Skin of body (tissue), 1 donor: ENCODE measurements at regions not wholly inside any gene's neighbourhood (a gene's known extent, or its start where the extent isn't known, plus 50 kb on each side); places are given as distances from the start of the nearest gene placed in this dataset.

Experiments
- DNase-seq: peaks from one replicate; lab custom pipeline; 2025; lab: John Stamatoyannopoulos, UW

DNA sequence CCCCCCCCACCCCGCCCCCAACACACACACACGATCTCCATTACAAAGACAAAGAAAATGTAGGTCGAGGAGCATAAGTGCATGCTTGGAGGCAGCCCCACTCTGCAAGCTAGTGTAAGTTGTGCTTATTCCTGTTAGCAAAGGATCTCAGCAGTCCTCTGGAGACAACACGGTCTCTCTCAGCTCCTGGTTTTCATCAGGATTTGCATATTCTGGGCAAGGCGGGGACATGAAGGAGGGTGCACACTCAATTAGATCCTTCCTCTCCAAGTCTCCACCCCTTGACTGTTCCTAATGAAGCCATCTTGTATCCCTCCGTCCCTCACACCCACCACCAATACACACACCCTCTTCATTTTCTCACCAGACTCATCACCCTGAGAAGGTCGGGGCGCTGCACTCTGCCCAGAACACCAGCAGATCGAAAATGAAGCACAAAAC, 63.8 kb downstream of the MRPL46 start:
- peak; percentile 13 for DNase-seq

DNA sequence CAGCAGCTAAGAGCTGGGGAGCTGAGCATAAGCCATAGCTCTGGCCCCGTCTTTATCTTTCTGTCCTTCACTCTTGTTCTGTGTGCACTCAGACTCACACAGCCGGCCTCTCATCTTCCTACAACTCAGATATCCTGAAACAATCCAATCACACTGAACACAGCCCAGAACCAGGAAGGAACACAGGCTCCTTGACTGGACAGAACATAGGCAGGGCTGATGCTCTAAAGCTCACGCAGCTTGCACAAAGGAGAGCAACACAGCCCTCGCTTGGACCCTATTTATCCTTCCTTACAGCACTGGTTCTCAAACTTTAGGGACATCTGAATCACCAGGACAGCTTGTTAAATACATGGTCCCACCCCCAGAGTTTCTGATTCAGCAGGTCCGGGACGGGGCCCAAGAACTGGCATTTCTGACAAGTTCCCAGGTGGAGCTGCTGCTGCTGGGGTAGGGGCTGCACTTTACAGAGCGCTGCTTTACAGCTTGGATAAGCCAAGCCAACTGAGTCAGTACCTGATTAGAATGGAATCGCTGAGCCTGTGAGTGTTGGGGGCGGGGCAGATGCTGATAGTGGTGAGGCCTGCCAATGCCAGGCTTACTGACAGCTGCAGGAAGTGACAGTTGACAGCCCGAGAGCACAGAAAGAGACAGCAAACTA, 65.1 kb downstream of the MRPL46 start:
- no peak for DNase-seq

DNA sequence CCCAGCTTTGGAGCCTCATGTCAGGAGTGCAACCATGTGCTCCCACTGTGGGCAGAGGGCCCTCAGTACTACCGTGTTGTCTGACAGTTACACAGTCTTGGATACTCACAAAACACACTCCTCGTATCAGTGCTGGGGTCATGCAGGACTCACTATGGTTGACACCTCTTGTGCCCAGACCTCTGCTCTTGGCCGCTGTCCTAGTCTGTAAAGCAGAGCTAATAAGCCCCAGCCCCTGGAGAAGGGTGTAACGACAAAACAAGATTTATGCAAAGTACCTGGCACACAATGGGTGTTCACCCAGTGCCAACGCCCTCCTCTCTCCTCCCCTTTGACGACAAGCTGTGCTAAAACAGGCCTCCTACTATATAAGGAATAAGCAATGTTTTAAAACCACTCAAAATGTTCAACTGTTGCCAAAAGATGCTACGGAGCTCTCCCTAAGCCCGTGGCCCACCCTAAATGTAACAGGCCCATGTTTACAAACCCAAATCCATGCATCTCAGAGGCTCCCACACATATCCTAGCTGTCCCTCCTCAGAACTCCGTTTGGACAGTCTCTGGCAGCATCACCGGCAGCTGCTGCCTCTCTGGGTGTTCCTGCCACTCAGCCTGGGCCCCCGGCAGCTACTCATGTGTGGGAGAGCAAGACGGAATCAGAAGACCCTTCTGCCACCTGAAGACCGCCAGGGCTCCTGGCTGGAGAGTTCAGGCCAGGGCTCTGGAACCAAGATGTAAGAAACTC, 65.8 kb downstream of the MRPL46 start:
- DNase-seq = no peak

DNA sequence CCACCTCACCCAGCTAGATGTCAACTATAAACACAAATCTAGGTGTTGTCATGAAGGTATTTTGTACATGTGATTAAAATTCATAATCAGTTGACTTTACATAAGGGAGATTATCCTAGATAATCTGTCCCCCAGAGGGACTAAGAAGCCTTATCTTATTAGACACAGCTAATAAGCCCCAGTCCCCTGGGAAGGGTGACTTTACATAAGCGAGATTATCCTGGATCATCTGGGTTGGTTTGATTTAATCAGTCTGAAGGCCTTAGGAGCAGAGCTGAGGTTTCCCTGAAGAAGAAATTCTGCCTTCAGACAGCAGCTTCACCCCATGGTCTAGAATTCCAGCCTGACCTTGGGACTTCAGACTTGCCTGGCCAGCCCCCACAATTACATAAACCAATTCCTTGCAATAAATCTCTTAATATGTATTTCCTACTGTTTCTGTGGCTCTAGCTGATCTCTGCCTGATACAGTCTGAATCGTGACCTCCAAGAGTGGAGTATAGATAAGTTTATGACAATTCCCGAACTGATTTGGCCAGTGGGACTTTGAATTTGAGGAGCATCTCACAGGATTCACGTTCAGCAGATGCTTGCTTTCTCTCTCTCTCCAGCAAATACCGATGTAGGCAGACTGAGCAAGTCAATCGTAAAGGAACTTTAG, 66.5 kb downstream of the MRPL46 start:
- DNase-seq = no peak

DNA sequence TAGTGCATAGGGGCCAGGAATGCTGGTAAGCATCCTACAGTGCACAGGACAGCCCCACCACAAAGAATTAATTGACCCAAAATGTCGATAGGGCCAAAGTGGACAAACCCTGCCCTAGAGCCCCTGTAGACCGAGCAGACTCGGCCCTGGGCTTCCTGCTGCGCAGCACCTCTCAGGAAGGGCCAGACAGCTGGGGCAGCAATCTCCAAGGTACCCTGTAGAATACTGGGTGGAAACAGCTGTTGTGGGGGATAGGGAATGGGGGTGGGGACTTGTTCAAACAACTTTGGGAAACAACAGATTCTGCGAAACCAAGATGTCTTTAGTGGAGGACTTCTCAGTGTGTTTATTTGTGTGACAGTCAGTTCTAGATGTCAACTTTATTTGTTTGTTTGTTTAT, 67.1 kb downstream of the MRPL46 start:
- DNase-seq = no peak

DNA sequence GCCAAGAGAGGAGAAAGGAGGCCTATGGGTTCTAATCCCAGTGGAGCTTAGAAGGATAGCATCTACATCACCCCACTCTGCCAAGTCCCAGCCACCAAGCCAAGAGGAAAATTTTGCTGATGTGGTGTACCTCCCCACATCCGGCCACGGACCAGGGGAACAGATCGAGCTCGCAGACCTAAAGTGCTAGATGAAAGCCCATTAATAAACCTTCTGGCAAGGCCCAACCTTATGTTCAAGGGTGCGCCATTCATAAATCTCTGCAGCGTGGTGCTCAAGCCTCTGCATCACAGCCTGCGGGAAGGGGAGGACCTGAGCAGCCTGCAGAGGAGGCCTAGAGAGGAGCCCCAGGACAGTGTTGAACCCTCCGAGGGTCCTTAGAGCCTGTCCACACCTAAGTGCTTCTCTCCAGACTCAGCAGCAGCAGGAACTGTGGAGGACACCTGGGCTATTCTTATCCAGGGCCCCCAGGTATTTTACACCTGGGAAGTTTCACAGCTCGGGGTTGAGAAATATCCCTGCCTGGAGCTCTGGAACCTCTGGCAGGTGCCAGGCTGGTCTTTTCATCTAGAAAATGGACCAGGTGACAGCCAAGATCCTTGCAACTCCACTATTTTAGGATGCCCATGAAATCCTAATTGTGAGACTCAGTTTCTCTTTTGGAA, 68.0 kb downstream of the MRPL46 start:
- DNase-seq = no peak

DNA sequence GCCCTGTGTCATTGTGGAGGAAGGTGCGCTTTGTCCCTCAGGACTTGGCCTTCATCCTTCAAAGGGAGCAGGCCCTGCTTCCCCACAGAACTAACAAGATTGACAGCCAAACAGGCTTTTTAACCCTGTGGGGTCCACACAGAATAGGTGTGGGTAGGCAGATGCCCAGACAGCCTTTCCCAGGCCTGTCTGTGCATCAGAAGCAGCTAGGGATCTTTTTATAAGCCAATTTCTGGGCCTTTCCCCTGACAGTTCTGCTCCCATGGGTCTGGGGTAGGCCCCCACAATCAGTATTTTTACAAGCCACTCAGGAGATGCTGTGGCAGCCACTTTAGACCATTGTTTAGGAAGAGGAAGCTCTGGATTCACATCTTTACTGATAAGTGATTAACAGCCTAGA, 69.2 kb downstream of the MRPL46 start:
- no peak for DNase-seq

DNA sequence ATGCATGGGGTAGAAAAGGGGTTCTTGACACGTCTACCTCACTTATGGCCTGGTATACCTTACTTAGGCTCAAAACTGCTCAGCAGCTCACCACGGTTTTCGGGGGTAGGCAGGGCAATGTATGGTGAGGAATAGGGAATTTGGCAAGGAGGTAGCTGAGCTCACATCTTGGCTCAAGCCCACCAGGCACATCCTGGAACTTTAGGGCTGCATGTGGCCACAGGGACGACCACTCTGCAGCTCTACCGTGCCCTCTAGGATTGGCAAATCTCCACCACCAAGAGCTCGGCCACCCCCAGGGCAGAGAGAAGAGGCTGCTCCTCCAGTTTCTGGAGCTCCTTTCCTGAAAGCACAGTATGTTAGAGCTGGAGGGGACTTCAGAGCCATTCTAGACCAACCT, 69.7 kb downstream of the MRPL46 start:
- DNase-seq = no peak

DNA sequence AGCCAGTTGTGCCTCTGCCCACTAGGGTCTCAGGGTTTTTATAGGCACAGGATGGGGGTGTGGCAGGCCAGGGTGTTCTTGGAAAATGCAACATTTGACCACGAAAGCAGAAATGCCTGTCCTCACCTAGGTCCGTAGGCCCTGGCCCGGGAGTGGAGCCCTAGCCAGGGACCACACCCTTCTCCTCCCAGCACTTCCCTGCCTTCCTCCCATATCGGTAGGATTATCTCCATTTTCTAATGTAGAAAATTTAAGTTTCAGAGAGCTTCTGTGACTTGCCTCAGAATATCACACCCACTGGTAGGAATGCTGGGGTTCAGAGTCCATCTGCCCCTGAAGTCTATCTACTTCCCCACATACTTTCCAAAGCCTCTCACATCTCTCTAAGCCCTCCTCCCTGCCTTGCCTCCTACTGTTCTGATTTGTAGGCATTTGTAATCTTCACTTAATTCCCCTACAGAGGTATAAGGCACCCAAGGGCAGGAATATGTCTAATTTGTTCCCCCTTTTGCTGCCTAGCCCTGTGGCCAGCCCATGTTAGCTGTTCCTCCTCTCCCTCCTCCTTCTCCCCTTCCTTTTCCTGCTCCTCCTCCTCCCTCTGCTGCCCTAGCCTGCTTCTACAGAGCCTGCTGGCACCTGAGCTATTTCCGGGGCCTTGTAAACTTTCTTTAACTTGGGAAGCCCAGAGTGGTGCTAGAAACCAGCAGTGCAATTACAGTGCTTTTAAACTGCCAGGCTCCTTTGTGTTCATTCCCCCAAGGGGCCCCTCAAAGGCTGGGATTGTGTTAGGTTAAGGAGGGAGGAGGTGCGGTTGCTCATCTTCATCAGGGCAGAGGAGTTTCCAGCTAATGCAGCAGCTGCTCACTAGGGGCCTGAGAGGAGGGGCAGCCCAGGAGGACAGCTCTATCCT, 71.1 kb downstream of the MRPL46 start:
- no peak for DNase-seq

DNA sequence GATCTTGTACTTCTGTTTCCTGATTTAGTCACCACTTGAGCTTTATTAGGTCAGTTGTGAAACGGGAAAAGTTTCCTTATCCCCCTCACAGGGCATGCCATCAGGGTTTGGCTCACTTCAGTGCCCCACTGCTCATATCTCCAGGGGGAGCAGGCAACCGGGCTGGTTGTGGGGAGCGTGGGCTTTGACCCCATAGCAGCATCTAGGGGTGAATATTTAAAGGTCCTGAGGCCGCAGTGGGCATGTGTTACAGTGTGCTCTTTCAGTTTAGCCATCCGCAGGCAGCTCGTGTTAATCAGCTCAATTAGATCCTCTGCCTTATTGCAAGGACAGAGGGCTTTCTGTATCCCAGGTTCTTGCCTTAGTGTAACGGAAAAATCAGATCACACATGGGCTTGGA, 71.9 kb downstream of the MRPL46 start:
- no peak for DNase-seq

DNA sequence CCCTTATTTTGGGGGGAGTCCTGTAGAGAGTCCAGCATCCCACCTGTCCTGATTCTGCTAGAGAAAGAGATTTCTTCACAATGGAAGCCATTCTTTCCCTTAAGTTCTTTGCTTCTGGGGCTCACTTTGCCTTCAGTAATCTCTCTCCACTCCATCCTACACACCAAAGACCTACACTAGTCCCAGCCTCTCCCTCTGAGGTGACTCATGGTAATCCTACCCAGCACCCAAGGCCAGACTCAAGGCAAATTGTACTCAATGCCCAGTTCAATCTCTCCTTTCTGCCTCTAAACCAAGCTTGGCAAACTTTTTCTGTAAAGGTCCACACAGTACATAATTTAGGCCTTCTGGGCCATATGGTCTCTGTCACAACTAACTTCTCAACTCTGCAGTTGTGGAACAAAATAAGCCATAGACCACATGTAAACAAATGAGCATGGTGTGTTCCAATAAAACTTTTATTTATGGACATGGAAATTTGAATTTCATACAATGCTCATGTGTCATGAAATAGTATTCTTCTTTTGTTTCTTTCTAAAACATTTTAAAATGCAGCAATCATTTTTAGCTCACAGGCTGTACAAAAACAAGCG, 72.5 kb downstream of the MRPL46 start:
- DNase-seq = no peak

DNA sequence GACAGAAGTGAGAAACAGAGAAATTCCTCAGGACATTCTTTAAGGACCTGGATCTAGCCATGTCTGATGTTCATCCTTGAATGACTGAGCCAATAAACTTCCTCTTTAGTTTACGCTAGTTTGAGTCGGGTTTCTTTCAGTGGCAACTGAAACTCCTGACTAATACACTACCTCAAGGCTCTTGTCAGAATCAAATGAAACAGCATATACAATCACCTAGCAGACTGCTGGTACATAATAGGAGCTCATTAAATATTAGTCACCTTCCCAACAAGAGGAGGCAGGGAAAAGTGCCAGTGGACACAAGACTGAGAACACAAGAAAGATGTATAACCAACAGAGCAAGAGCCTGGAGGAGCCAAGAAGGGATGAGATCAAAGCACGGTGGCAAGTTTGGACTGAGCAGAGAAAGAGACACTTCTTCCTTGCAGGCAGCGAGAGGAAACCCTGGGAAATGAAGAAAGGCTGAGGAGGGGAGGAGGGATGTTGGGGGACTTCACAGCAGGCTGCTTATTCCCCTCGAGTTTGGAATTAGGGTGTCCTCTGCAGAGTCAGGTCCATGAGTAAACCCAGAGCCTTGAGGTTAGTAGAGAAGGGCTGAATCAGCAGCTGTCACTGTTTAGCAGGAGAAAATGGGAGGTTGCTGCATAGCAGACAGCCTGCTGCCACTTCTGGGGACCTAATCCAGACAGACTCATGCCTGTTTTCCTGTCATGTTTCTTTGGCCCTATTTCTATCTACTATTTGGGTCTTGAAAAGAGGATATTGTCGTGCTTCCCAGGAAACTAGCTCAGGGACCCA, 73.3 kb downstream of the MRPL46 start:
- no peak for DNase-seq

DNA sequence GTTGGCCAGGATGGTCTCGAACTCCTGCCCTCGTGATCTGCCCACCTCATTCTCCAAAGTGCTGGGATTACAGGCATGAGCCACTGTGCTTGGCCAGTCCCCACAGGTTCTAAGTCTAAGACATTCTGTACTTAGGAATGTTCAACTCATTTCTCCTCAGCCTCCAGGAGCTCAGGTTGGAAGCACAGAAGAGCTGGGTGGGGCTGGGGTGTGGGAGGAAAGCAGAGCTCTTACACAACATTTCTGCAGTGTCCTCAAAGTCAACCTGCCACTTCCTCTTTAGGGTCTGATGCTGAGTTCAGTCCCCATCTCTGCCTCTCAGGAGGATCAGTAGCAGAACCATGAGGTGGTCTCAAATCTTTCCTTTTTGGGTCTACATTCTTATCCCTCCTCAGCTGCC, 75.5 kb downstream of the MRPL46 start:
- DNase-seq = no peak

DNA sequence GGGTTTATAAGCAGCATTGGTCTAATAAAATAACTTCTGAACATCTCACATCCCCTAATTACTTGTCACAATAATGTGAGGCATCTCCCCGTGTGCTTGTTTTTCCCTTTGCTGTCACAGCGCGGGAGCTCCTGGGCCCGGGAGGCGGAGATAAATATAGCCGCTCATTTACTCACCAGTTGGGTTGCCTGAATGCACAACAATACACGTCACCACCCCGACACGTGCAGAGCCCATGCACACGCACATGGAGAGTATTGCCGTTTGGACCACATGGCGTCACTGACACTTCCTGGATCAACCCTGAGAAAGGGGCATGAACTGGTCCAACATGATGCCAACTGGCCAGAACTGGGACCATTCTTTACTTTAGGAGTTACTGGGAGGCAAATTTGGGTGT, 76.2 kb downstream of the MRPL46 start:
- DNase-seq = no peak

DNA sequence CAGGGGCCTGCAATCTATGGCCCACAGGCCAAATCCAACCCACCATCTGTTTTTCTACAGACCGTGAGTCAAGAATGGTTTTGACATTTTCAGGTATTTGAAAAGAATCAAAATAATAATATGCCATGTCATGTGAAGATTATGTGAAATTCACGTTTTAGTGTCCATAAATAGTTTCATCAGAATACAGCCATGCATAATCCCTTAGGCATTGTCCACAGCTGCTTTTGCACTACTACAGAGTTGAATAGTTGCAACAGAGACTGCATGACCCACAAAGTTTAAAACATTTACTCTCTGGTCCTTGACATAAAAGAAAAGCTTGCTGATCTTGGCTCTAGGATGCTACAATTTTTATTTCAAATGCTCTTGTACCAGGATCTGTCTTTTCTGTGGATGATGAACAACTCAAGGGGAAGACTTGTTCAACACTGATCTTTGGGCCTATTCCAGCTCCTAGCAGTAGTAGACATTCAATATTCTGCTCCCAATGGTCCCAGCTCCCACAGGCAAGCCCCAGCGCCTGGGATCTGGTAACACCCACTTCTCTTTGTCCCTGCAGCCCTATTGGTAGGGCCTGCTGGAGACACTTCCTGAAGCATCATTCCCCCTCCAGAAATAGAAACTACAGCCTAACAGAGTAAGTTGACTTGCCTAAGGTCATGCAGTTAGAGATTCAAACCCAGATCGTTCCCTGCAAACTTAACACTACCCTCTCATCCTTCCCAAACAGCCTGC, 76.9 kb downstream of the MRPL46 start:
- DNase-seq = no peak

DNA sequence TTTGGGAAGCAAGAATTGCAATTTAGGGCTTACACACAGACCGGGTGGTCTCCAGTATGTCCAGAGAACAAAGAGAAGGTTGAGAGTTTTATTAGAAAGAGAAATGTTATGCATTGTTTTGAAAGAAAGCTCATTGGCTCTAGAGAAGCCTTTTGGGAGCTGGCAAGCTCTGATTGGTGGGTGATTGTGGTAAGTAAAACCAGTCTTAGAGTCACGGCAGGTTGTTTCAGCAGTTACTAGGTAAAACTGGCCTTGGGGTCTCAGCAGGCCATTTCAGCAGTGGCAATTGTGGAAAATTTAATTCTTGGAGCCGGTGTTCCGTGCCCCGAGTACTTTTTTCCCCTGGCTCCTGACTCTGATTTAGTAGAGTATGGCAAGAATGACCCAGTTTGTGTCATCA, 78.1 kb downstream of the MRPL46 start:
- DNase-seq = no peak

DNA sequence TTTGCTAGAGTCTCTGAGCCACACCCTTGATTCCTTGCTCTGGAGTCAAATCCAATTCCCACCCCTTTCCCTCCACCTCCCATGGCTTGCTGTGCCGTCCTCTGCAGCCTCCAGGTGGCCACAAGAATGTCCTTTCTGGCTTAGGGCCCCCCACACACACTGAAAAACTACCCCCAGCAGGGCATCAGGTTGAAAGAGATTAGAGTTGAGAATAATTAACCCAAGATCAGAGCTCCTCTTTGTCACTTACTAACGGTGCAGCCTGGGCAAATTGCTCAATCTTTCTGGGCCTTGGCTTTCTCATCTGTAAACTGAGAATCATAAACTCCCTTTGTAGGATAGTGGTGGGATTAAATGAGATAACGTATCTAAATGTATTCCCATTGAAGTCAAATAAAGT, 78.5 kb downstream of the MRPL46 start:
- DNase-seq = no peak

DNA sequence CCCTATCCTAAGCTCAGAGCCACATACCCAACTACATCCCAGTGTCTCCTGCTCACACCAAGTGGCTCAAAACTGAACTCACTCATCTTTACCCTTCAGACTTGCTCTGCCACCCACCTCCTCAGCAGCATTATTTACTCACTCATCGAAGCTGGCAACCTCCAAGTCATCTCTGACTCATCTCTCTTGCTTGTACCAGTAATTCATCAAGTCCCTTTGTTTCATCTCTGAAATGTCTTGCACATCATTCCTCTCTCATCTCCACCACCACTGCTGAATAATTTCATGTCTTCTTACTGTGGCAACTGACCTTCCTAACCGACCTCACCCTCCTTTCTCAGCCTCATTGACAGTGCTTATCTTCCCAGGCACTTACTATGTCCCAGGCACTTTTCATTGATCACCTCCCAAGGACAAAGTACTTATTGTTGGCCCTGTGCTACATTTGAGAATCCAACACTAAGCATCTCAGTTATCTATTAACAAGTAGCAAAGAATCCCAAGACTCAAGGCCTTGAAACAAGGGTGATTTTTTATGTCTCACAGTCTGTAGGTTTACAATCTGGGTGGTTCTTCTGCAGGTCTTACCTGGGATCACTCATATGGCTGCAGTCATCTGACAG, 82.0 kb downstream of the MRPL46 start:
- DNase-seq = no peak

DNA sequence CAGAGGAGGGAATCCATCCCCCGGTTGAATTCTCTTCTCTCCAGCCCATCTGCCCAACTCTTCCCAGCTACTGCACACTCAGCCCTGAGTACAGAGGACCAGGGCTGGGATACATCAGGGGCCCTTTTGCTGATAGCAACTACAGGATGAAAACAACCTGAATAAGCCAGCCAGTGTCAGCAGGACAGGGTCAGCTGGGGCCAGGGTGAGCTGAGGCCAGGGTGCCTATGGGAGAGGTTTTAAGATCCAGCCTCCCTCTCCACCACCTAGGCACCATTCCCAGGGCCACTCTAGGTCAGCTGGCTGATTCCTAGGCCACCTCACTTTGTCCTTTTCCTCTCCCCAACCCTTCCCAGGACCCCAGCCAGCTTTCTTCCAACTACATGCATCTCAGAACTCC, 83.8 kb downstream of the MRPL46 start:
- DNase-seq = no peak
